GM21515 (cell line): ENCODE measurements at regions not wholly inside any gene's neighbourhood (a gene's known extent, or its start where the extent isn't known, plus 50 kb on each side); places are given as distances from the start of the nearest gene placed in this dataset.
"Not testable (repeated sequence)": the region's sequence is repeated elsewhere in the genome, so short reads cannot be mapped to it uniquely, and the experiment has no call there.

Source experiments
- ATAC-seq: cut with Tn5 transposase; IDR thresholded peaks from one replicate; pipeline ENCODE4 v1.9.1; 2021; ENCODE audit not compliant: unreplicated experiment

- no peak for ATAC-seq
Measured at GRCh38 chr4:14338585-14339265, 663.6 kb upstream of the CPEB2 start.

GRCh38 chr4:14339715-14340114, 662.6 kb upstream of the CPEB2 start:
- ATAC-seq = no peak

- no peak for ATAC-seq
Measured at GRCh38 chr4:14340321-14340720, 662.0 kb upstream of the CPEB2 start.

- ATAC-seq = no peak
Measured at GRCh38 chr4:14343961-14344360, 658.3 kb upstream of the CPEB2 start.

- no peak for ATAC-seq
Measured at GRCh38 chr4:14345356-14345775, 656.9 kb upstream of the CPEB2 start.

- no peak for ATAC-seq
Measured at GRCh38 chr4:14347526-14347925, 654.8 kb upstream of the CPEB2 start.

GRCh38 chr4:14348506-14348905, 653.8 kb upstream of the CPEB2 start:
- ATAC-seq = no peak

GRCh38 chr4:14358544-14359160, 643.6 kb upstream of the CPEB2 start:
- not testable (repeated sequence) for ATAC-seq

GRCh38 chr4:14359991-14360390, 642.3 kb upstream of the CPEB2 start:
- ATAC-seq = no peak

- ATAC-seq = no peak
Measured at GRCh38 chr4:14361084-14361483, 641.2 kb upstream of the CPEB2 start.

- no peak for ATAC-seq
Measured at GRCh38 chr4:14362385-14362784, 639.9 kb upstream of the CPEB2 start.

- no peak for ATAC-seq
Measured at GRCh38 chr4:14364953-14365536, 637.2 kb upstream of the CPEB2 start.

GRCh38 chr4:14368391-14368790, 633.9 kb upstream of the CPEB2 start:
- no peak for ATAC-seq

- no peak for ATAC-seq
Measured at GRCh38 chr4:14371131-14371530, 631.1 kb upstream of the CPEB2 start.

- no peak for ATAC-seq
Measured at GRCh38 chr4:14375816-14376215, 626.5 kb upstream of the CPEB2 start.

- no peak for ATAC-seq
Measured at GRCh38 chr4:14379183-14379582, 623.1 kb upstream of the CPEB2 start.

GRCh38 chr4:14383652-14384051, 618.6 kb upstream of the CPEB2 start:
- peak; percentile 58 for ATAC-seq

GRCh38 chr4:14384824-14385223, 617.5 kb upstream of the CPEB2 start:
- no peak for ATAC-seq

- ATAC-seq = no peak
Measured at GRCh38 chr4:14386196-14386595, 616.1 kb upstream of the CPEB2 start.

GRCh38 chr4:14387647-14388046, 614.6 kb upstream of the CPEB2 start:
- ATAC-seq = no peak

GRCh38 chr4:14392378-14392777, 609.9 kb upstream of the CPEB2 start:
- ATAC-seq = no peak

GRCh38 chr4:14396183-14396582, 606.1 kb upstream of the CPEB2 start:
- no peak for ATAC-seq
